ENCODE measurements at regions not wholly inside any gene's neighbourhood (a gene's known extent, or its start where the extent isn't known, plus 50 kb on each side); places are given as distances from the start of the nearest gene placed in this dataset.

DNA sequence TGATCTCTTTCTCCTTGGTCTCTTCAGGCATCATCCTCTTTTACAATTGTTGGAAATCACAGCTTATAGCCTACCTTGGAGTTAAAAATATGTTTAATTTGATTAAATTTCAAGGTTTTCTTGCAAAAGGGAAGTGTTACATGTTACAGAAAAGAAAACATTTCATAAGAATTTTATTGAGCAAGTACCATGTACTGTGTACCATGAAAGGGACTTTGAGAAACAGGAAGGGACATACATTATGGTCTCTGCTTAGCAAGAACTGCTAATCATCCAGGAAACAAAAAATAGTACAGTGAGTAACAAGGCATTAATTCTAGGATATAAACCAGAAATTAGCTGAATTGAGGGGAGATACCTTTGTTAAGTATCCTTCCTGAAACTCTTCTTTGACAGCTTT, 145.3 kb upstream of the SPACA1 start:
- H3K27me3 ChIP-seq (ENCODE audit: insufficient read depth, low read depth, low read length): no peaks in the 10 kb centered on the region
- no peak overlapping the region for H3K9ac ChIP-seq (ENCODE audit: low read length)
- TF ChIP-seq POLR2AphosphoS5 (IDR thresholded peaks at IDR 0.05) (no peak), RAD21 (conservative IDR thresholded peaks at IDR 0.05) (no peak), EP300 (conservative IDR thresholded peaks at IDR 0.05; ENCODE audit: poor library complexity, severe bottlenecking) (no peak), TAF1 (IDR thresholded peaks at IDR 0.05; ENCODE audit: low read depth) (no peak), EZH2 (IDR thresholded peaks at IDR 0.05; ENCODE audit: borderline replicate concordance, insufficient read depth, low read length, poor library complexity, severe bottlenecking) (no peak), SMC3 (conservative IDR thresholded peaks at IDR 0.05; ENCODE audit: poor library complexity) (no peak), MXI1 (conservative IDR thresholded peaks at IDR 0.05; ENCODE audit: poor library complexity, severe bottlenecking) (no peak)
- TF ChIP-seq, protein P1, sequence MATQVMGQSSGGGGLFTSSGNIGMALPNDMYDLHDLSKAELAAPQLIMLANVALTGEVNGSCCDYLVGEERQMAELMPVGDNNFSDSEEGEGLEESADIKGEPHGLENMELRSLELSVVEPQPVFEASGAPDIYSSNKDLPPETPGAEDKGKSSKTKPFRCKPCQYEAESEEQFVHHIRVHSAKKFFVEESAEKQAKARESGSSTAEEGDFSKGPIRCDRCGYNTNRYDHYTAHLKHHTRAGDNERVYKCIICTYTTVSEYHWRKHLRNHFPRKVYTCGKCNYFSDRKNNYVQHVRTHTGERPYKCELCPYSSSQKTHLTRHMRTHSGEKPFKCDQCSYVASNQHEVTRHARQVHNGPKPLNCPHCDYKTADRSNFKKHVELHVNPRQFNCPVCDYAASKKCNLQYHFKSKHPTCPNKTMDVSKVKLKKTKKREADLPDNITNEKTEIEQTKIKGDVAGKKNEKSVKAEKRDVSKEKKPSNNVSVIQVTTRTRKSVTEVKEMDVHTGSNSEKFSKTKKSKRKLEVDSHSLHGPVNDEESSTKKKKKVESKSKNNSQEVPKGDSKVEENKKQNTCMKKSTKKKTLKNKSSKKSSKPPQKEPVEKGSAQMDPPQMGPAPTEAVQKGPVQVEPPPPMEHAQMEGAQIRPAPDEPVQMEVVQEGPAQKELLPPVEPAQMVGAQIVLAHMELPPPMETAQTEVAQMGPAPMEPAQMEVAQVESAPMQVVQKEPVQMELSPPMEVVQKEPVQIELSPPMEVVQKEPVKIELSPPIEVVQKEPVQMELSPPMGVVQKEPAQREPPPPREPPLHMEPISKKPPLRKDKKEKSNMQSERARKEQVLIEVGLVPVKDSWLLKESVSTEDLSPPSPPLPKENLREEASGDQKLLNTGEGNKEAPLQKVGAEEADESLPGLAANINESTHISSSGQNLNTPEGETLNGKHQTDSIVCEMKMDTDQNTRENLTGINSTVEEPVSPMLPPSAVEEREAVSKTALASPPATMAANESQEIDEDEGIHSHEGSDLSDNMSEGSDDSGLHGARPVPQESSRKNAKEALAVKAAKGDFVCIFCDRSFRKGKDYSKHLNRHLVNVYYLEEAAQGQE (IDR thresholded peaks at IDR 0.05; ENCODE audit: borderline replicate concordance): no peak
- TF ChIP-seq, protein P2, sequence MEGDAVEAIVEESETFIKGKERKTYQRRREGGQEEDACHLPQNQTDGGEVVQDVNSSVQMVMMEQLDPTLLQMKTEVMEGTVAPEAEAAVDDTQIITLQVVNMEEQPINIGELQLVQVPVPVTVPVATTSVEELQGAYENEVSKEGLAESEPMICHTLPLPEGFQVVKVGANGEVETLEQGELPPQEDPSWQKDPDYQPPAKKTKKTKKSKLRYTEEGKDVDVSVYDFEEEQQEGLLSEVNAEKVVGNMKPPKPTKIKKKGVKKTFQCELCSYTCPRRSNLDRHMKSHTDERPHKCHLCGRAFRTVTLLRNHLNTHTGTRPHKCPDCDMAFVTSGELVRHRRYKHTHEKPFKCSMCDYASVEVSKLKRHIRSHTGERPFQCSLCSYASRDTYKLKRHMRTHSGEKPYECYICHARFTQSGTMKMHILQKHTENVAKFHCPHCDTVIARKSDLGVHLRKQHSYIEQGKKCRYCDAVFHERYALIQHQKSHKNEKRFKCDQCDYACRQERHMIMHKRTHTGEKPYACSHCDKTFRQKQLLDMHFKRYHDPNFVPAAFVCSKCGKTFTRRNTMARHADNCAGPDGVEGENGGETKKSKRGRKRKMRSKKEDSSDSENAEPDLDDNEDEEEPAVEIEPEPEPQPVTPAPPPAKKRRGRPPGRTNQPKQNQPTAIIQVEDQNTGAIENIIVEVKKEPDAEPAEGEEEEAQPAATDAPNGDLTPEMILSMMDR (IDR thresholded peaks at IDR 0.05; ENCODE audit: poor library complexity, severe bottlenecking): no peak
- H3K27ac ChIP-seq (ENCODE audit: low read length): no peak overlapping the region
- no peak overlapping the region for H3K4me3 ChIP-seq (ENCODE audit: low read length)
- no peaks in the 10 kb centered on the region for H4K20me1 ChIP-seq (ENCODE audit: insufficient read depth)
- peaks cover 5% of the 10 kb centered on the region for H3F3A ChIP-seq (ENCODE audit: insufficient read depth, low read length, poor library complexity, severe bottlenecking)
- no peak overlapping the region for H2AFZ ChIP-seq (ENCODE audit: low read depth, low read length)
- no peaks in the 10 kb centered on the region for H3K9me3 ChIP-seq (ENCODE audit: low read length)
- no peak overlapping the region for H3K4me2 ChIP-seq (ENCODE audit: low read length)
- H3K36me3 ChIP-seq (ENCODE audit: insufficient read depth, low read length): no peaks in the 10 kb centered on the region
- no peaks in the 10 kb centered on the region for H3K79me2 ChIP-seq (replicated peaks; ENCODE audit: insufficient read depth, low read length)
- H3K9me2 ChIP-seq (ENCODE audit: insufficient read depth, low read length): no peaks in the 10 kb centered on the region

DNA sequence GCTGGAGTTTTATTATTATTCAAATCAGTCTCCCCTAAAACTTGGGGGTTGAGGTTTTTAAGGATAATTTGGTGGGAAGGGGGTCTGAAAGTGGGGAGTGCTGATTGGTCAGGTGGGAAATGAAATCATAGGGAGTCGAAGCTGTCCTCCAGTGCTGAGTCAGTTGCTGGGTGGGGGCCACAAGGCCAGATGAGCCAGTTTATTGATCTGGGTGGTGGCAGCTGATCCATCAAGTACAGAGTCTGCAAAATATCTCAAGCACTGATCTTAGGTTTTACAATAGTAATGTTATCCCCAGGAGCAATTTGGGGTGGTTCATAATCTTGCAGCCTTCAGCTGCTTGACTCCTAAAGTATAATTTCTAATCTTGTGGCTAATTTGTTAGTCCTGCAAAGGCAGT, 146.0 kb upstream of the SPACA1 start:
- H3K9me2 ChIP-seq (ENCODE audit: insufficient read depth, low read length): no peaks in the 10 kb centered on the region
- no peaks in the 10 kb centered on the region for H3K9me3 ChIP-seq (ENCODE audit: low read length)
- H3K36me3 ChIP-seq (ENCODE audit: insufficient read depth, low read length): no peaks in the 10 kb centered on the region
- H3F3A ChIP-seq (ENCODE audit: insufficient read depth, low read length, poor library complexity, severe bottlenecking): peaks cover 5% of the 10 kb centered on the region
- TF ChIP-seq TAF1 (IDR thresholded peaks at IDR 0.05; ENCODE audit: low read depth): no peak
- no peak for TF ChIP-seq POLR2AphosphoS5 (IDR thresholded peaks at IDR 0.05)
- TF ChIP-seq SMC3 (conservative IDR thresholded peaks at IDR 0.05; ENCODE audit: poor library complexity): no peak
- TF ChIP-seq EP300 (conservative IDR thresholded peaks at IDR 0.05; ENCODE audit: poor library complexity, severe bottlenecking): no peak
- TF ChIP-seq, protein P2 (IDR thresholded peaks at IDR 0.05; ENCODE audit: poor library complexity, severe bottlenecking): no peak
- TF ChIP-seq RAD21 (conservative IDR thresholded peaks at IDR 0.05): no peak
- no peak for TF ChIP-seq EZH2 (IDR thresholded peaks at IDR 0.05; ENCODE audit: borderline replicate concordance, insufficient read depth, low read length, poor library complexity, severe bottlenecking)
- TF ChIP-seq, protein P1 (IDR thresholded peaks at IDR 0.05; ENCODE audit: borderline replicate concordance): no peak
- TF ChIP-seq MXI1 (conservative IDR thresholded peaks at IDR 0.05; ENCODE audit: poor library complexity, severe bottlenecking): no peak
- H3K79me2 ChIP-seq (replicated peaks; ENCODE audit: insufficient read depth, low read length): no peaks in the 10 kb centered on the region
- no peak overlapping the region for H3K4me3 ChIP-seq (ENCODE audit: low read length)
- no peaks in the 10 kb centered on the region for H4K20me1 ChIP-seq (ENCODE audit: insufficient read depth)
- no peak overlapping the region for H3K27ac ChIP-seq (ENCODE audit: low read length)
- no peak overlapping the region for H3K9ac ChIP-seq (ENCODE audit: low read length)
- H3K27me3 ChIP-seq (ENCODE audit: insufficient read depth, low read depth, low read length): no peaks in the 10 kb centered on the region
- no peak overlapping the region for H2AFZ ChIP-seq (ENCODE audit: low read depth, low read length)
- H3K4me2 ChIP-seq (ENCODE audit: low read length): no peak overlapping the region

Measured in neural cell (in vitro differentiated cells).